ENCODE measurements at regions not wholly inside any gene's neighbourhood (a gene's known extent, or its start where the extent isn't known, plus 50 kb on each side); places are given as distances from the start of the nearest gene placed in this dataset.

DNA sequence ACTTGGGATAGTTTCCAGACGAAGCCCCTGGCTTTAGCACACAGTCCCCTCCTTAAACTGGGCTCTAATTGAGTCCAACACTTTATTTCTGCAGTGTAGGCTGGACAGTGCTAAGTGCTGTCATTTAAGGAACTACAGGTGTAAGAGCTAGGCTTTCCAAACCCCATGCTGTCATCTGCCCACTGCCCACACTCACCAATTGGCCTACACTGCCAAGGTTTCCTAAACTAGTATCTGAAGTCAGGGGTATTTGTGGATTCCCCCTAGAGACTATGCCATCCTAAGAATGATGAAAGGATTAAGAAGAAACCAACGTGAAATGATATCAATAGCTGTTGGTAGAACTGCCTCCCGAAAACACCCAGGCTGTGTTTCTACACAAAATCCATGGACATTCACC, 160.9 kb downstream of the TBX15 start:
- TF ChIP-seq POLR2A (IDR thresholded peaks at IDR 0.05) = no peak
- TF ChIP-seq, protein P1, sequence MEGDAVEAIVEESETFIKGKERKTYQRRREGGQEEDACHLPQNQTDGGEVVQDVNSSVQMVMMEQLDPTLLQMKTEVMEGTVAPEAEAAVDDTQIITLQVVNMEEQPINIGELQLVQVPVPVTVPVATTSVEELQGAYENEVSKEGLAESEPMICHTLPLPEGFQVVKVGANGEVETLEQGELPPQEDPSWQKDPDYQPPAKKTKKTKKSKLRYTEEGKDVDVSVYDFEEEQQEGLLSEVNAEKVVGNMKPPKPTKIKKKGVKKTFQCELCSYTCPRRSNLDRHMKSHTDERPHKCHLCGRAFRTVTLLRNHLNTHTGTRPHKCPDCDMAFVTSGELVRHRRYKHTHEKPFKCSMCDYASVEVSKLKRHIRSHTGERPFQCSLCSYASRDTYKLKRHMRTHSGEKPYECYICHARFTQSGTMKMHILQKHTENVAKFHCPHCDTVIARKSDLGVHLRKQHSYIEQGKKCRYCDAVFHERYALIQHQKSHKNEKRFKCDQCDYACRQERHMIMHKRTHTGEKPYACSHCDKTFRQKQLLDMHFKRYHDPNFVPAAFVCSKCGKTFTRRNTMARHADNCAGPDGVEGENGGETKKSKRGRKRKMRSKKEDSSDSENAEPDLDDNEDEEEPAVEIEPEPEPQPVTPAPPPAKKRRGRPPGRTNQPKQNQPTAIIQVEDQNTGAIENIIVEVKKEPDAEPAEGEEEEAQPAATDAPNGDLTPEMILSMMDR (IDR thresholded peaks at IDR 0.05) = no peak
- TF ChIP-seq POLR2AphosphoS5 (IDR thresholded peaks at IDR 0.05) = no peak

Data from transverse colon (tissue), 4 donors.